A549 (cell line): ENCODE measurements at regions not wholly inside any gene's neighbourhood (a gene's known extent, or its start where the extent isn't known, plus 50 kb on each side); places are given as distances from the start of the nearest gene placed in this dataset.

Experiments used
- ATAC-seq, 2 experiments: fragments of 200-7000 bp in 1 of 2; fragments of >200 bp in 1 of 2; cut with Nextera tagmentation in 1 of 2; cut with Tn5 transposase in 1 of 2; 3 replicates each; pipeline versions ENCODE4 v1.8.0 to v1.9.1; 2018 to 2020; ENCODE audit warnings: mild to moderate bottlenecking in 1 of 2, moderate library complexity in 1 of 2
- CTCF ChIA-PET: fragments of 300-600 bp; sonication (Branson Sonifier 250); formaldehyde crosslinking; extraction: SDS; loops from one replicate; lab custom pipeline; 2021; ENCODE audit warnings: antibody characterized with exemption, inconsistent platforms; lab: Yijun Ruan, JAX
- POLR2A ChIA-PET: fragments of 350-600 bp; formaldehyde crosslinking; extraction: SDS; loops from one replicate; lab custom pipeline; 2021; ENCODE audit warnings: antibody characterized with exemption, inconsistent platforms; lab: Yijun Ruan, JAX
- DNase-seq, 2 experiments: peaks; one replicate each; pipeline versions ENCODE4 v3.0.0 to v3.0.0-alpha.2; 2011 to 2016; ENCODE audit warnings: low read depth in 1 of 2, low spot score in 1 of 2
- FAIRE-seq: peaks from 2 replicates; lab custom pipeline; 2011; peaks lifted over from hg19 to GRCh38; lab: Jason Lieb, UNC
- H3K27ac ChIP-seq, 2 experiments: fragments of >200 bp; sonication (Bioruptor Twin); formaldehyde crosslinking; 3 replicates each; pipeline ENCODE4 v1.5.1; 2016 to 2017
- H3K4me1 ChIP-seq: fragments of >200 bp; sonication (Bioruptor Twin); formaldehyde crosslinking; 3 replicates; pipeline ENCODE4 v1.6.1; 2016
- H3K4me2 ChIP-seq: fragments of >200 bp; sonication (Bioruptor Twin); formaldehyde crosslinking; 3 replicates; pipeline ENCODE4 v1.6.1; 2016
- H3K4me3 ChIP-seq: fragments of >200 bp; sonication (Bioruptor Twin); formaldehyde crosslinking; 3 replicates; pipeline ENCODE4 v1.5.1; 2016
- H3K9me3 ChIP-seq: fragments of >200 bp; sonication (Bioruptor Twin); formaldehyde crosslinking; 3 replicates; pipeline ENCODE4 v1.6.1; 2016
- BHLHE40 ChIP-seq: IDR thresholded peaks from 2 replicates; pipeline ENCODE4 v1.6.1; 2012; ENCODE audit warnings: low read depth, low read length, inconsistent platforms
- CBX8 ChIP-seq: fragments of 200-600 bp; sonication (generic); IDR thresholded peaks from 2 replicates; pipeline ENCODE4 v1.6.1; 2016
- CEBPB ChIP-seq, 2 experiments: fragments of >200 bp in 1 of 2; sonication (Bioruptor Twin) in 1 of 2; formaldehyde crosslinking in 1 of 2; IDR thresholded peaks; 2 replicates each; pipeline ENCODE4 v1.6.1; 2012 to 2016
- CHD2 ChIP-seq: fragments of 150-350 bp; IDR thresholded peaks from 2 replicates; pipeline ENCODE4 v1.6.1; 2014; ENCODE audit warnings: low read length; ENCODE audit not compliant: partially characterized antibody
- EP300 ChIP-seq, 2 experiments: fragments of >200 bp; sonication (Bioruptor Twin); formaldehyde crosslinking; IDR thresholded peaks; 2 replicates in 1 of 2; 3 replicates in 1 of 2; pipeline ENCODE4 v1.6.1; 2016 to 2017
- ESRRA ChIP-seq: fragments of 150-350 bp; IDR thresholded peaks from 2 replicates; pipeline ENCODE4 v1.6.1; 2014; ENCODE audit warnings: mild to moderate bottlenecking, low read length, borderline replicate concordance
- FOSL2 ChIP-seq, 2 experiments: fragments of 450-650 bp in 1 of 2; fragments of >200 bp in 1 of 2; sonication (Bioruptor Twin) in 1 of 2; formaldehyde crosslinking; IDR thresholded peaks; 2 replicates each; pipeline versions ENCODE4 v1.5.0 to v1.6.1; 2016 to 2020; ENCODE audit warnings: mild to moderate bottlenecking in 1 of 2, moderate library complexity in 1 of 2
- GATA3 ChIP-seq: IDR thresholded peaks from 2 replicates; pipeline ENCODE4 v1.6.1; 2012; ENCODE audit warnings: borderline replicate concordance
- HOXA7 ChIP-seq: fragments of 250-450 bp; sonication (Bioruptor Pico); IDR thresholded peaks from 2 replicates; pipeline ENCODE4 v1.5.0; 2020; ENCODE audit warnings: mild to moderate bottlenecking, moderate library complexity
- HOXB13 ChIP-seq: fragments of 250-450 bp; sonication (Bioruptor Pico); IDR thresholded peaks from 2 replicates; pipeline ENCODE4 v1.5.0; 2020; ENCODE audit warnings: low read depth, mild to moderate bottlenecking, moderate library complexity
- JUNB ChIP-seq: fragments of >200 bp; sonication (Bioruptor Twin); formaldehyde crosslinking; IDR thresholded peaks from 2 replicates; pipeline ENCODE4 v1.6.1; 2016
- KDM1A ChIP-seq: fragments of 200-600 bp; sonication (generic); IDR thresholded peaks from 2 replicates; pipeline ENCODE4 v1.6.1; 2016; ENCODE audit warnings: low read depth, mild to moderate bottlenecking
- MAZ ChIP-seq: fragments of 150-350 bp; IDR thresholded peaks from 2 replicates; pipeline ENCODE4 v1.6.1; 2014; ENCODE audit warnings: antibody characterized with exemption, low read depth, low read length, borderline replicate concordance
- MYC ChIP-seq: IDR thresholded peaks from 2 replicates; pipeline ENCODE4 v1.6.1; 2012; ENCODE audit warnings: mild to moderate bottlenecking, inconsistent platforms, low read length, improper control_type of control experiment, borderline replicate concordance
- POLR2A ChIP-seq: IDR thresholded peaks from 2 replicates; pipeline ENCODE4 v1.6.1; 2012; ENCODE audit warnings: mild to moderate bottlenecking, low read length
- POLR2AphosphoS2 ChIP-seq: conservative IDR thresholded peaks from 2 replicates; pipeline ENCODE4 v1.6.1; 2012; ENCODE audit warnings: low read length, improper control_type of control experiment, inconsistent platforms
- SREBF2 ChIP-seq: fragments of 450-650 bp; IDR thresholded peaks from 2 replicates; pipeline ENCODE4 v1.6.1; 2014; ENCODE audit warnings: mild to moderate bottlenecking, moderate library complexity
- TP53 ChIP-seq: fragments of 250-450 bp; sonication (Bioruptor Pico); IDR thresholded peaks from 2 replicates; pipeline ENCODE4 v1.5.0; 2021; ENCODE audit warnings: mild to moderate bottlenecking, moderate library complexity
- ZFP36 ChIP-seq: fragments of 450-650 bp; IDR thresholded peaks from 2 replicates; pipeline ENCODE4 v1.6.1; 2014; ENCODE audit warnings: borderline replicate concordance; ENCODE audit not compliant: partially characterized antibody
- ZNF302 ChIP-seq: fragments of 250-450 bp; sonication (Bioruptor Pico); IDR thresholded peaks from 2 replicates; pipeline ENCODE4 v1.9.0; 2021; ENCODE audit warnings: inconsistent platforms, mild to moderate bottlenecking, moderate library complexity
- WGBS: methylation state at CpG from one replicate; pipeline ENCODE4 v1.1.6; 2017; ENCODE audit errors: missing lambda C conversion rate; 5-methylcytosine and 5-hydroxymethylcytosine counted together
- TF ChIP-seq, protein P1 (sequence below): fragments of 150-350 bp; IDR thresholded peaks from 2 replicates; pipeline ENCODE4 v1.6.1; 2014; ENCODE audit warnings: low read depth, mild to moderate bottlenecking, low read length
- TF ChIP-seq, protein P2 (sequence below): fragments of >200 bp; sonication (Bioruptor Twin); formaldehyde crosslinking; IDR thresholded peaks from 3 replicates; pipeline ENCODE4 v1.5.1; 2016
- TF ChIP-seq, protein P3 (sequence below): fragments of >200 bp; sonication (Bioruptor Twin); formaldehyde crosslinking; IDR thresholded peaks from 3 replicates; pipeline ENCODE4 v1.6.1; 2016
- TF ChIP-seq, protein P4 (sequence below): IDR thresholded peaks from 2 replicates; pipeline ENCODE4 v1.6.1; 2012
- TF ChIP-seq, protein P5 (sequence below): fragments of 250-450 bp; sonication (Bioruptor Pico); IDR thresholded peaks from 2 replicates; pipeline ENCODE4 v1.5.0; 2020; ENCODE audit warnings: low read depth, mild to moderate bottlenecking, moderate library complexity

DNA sequence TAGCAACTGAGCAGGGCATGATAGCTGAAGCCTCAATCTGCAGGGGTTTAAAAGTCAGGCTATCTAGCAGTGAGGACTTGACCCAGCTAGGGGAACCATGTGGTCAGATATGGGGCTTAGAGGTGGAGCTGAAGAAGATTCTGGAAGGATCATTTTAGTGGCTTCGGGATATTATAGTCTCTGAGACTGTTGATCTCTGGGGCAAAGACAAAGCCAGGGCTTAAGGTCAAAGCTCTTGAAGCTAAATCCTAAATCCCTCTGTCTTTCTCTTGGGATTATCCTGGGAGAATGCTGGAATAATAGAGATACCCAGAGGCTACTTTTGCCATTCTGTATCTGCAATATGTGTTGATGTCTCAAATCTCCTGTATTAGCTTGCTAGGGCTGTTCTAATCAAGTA lies 132.2 kb downstream of the DHX35 start (continued):
- TF ChIP-seq, protein P1, sequence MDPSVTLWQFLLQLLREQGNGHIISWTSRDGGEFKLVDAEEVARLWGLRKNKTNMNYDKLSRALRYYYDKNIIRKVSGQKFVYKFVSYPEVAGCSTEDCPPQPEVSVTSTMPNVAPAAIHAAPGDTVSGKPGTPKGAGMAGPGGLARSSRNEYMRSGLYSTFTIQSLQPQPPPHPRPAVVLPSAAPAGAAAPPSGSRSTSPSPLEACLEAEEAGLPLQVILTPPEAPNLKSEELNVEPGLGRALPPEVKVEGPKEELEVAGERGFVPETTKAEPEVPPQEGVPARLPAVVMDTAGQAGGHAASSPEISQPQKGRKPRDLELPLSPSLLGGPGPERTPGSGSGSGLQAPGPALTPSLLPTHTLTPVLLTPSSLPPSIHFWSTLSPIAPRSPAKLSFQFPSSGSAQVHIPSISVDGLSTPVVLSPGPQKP: no peak
- TF ChIP-seq, protein P2, sequence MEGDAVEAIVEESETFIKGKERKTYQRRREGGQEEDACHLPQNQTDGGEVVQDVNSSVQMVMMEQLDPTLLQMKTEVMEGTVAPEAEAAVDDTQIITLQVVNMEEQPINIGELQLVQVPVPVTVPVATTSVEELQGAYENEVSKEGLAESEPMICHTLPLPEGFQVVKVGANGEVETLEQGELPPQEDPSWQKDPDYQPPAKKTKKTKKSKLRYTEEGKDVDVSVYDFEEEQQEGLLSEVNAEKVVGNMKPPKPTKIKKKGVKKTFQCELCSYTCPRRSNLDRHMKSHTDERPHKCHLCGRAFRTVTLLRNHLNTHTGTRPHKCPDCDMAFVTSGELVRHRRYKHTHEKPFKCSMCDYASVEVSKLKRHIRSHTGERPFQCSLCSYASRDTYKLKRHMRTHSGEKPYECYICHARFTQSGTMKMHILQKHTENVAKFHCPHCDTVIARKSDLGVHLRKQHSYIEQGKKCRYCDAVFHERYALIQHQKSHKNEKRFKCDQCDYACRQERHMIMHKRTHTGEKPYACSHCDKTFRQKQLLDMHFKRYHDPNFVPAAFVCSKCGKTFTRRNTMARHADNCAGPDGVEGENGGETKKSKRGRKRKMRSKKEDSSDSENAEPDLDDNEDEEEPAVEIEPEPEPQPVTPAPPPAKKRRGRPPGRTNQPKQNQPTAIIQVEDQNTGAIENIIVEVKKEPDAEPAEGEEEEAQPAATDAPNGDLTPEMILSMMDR: no peak

DNA sequence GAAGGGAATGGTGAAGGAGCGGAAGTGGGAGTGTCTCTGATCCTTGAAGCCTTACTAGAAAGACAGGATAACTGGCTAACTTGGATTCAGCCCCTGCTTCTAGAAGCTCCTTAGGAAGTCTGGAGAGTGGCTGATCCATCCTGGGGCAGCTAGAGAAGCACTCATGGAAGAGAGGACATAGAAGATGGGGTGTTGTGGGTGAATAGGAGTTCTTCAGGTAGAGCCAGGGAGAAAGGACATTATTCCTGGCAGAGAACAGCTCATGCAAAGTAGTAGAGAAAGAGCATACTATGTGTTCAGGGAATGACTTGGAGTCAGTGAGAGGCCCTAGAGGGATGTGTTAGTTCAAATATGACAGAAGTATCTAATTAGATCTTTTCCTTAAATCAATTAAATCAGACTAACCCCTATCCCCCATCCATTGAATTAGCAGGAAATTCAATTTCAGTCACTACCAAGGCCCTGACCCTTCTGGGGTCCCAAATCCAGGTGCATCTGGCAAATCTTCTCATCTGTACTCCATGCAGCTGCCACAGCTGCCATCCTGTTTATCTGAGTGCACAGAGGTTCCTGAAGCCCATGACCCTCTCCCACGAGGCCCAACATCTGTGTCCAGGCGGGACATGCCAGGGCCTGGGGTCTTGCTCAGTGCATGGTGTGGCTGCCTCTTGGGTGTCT lies 130.7 kb downstream of the DHX35 start:
- CTCF ChIA-PET: interaction anchor here (0.8 to 4.8 kb wide), 5 partner anchors 11 to 43 kb away, joined by 3 to 23 read pairs (median 6); no protein-coding TSS in a partner anchor
- Histone ChIP-seq H3K4me1 (no peaks in the 10 kb centered on the region), H3K9me3 (no peaks in the 10 kb centered on the region), H3K4me3 (no peak overlapping the region), H3K4me2 (no peak overlapping the region), H3K27ac (no peak overlapping the region)
- FAIRE-seq (no peak), ATAC-seq (no peak), DNase-seq (no peak)
- TF ChIP-seq CEBPB (IDR thresholded peaks at IDR 0.05): no peak
- TF ChIP-seq FOSL2 (IDR thresholded peaks at IDR 0.05): no peak
- TF ChIP-seq FOSL2 (CRISPR knock-in tag; IDR thresholded peaks at IDR 0.05): no peak
- TF ChIP-seq, protein P3, sequence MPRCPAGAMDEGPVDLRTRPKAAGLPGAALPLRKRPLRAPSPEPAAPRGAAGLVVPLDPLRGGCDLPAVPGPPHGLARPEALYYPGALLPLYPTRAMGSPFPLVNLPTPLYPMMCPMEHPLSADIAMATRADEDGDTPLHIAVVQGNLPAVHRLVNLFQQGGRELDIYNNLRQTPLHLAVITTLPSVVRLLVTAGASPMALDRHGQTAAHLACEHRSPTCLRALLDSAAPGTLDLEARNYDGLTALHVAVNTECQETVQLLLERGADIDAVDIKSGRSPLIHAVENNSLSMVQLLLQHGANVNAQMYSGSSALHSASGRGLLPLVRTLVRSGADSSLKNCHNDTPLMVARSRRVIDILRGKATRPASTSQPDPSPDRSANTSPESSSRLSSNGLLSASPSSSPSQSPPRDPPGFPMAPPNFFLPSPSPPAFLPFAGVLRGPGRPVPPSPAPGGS: no peak
- TF ChIP-seq, protein P4, sequence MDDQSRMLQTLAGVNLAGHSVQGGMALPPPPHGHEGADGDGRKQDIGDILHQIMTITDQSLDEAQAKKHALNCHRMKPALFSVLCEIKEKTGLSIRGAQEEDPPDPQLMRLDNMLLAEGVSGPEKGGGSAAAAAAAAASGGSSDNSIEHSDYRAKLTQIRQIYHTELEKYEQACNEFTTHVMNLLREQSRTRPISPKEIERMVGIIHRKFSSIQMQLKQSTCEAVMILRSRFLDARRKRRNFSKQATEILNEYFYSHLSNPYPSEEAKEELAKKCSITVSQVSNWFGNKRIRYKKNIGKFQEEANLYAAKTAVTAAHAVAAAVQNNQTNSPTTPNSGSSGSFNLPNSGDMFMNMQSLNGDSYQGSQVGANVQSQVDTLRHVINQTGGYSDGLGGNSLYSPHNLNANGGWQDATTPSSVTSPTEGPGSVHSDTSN: no peak
- TF ChIP-seq HOXB13 (CRISPR knock-in tag): no peak
- no peak for TF ChIP-seq EP300 (IDR thresholded peaks at IDR 0.05)
- TF ChIP-seq ESRRA: no peak
- no peak for TF ChIP-seq CBX8
- TF ChIP-seq KDM1A: no peak
- TF ChIP-seq MAZ: no peak
- TF ChIP-seq CHD2: no peak
- no peak for TF ChIP-seq POLR2AphosphoS2
- no peak for TF ChIP-seq GATA3
- 36% methylated on average over 3 of the region's 3 CpGs for WGBS
- POLR2A ChIA-PET: no interaction called here

DNA sequence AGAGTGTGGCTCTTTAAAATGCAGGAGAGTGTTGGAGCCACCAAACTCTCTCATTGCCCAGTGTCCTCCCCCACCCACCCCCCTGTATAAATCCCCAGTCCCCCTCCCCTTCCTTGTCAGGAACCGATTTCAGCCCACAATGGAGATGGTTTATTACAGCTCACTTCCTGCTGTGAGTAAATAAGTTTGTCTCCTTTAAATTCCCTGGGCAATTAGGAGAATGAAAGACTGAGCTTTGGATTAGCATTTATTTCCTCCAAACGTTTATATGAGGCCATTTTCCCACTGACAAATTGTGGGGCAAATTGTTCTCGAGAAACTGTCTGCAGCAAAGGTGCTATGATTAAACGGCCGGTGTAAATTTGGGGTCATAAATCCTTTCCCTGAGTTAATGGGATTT lies 128.8 kb downstream of the DHX35 start:
- H3K9me3 ChIP-seq: no peaks in the 10 kb centered on the region
- POLR2A ChIA-PET: no interaction called here
- no peak overlapping the region for H3K4me2 ChIP-seq
- ATAC-seq: no peak
- no peak for DNase-seq
- H3K4me3 ChIP-seq: no peak overlapping the region
- no peak overlapping the region for H3K27ac ChIP-seq
- CTCF ChIA-PET: interaction anchor here (4.8 to 17.5 kb wide), 2 partner anchors 9 to 39 kb away, joined by 23 to 332 read pairs; no protein-coding TSS in a partner anchor
- H3K4me1 ChIP-seq: no peaks in the 10 kb centered on the region
- no peak for FAIRE-seq
- WGBS: 32% methylated on average over 5 of the region's 5 CpGs
- TF ChIP-seq ZFP36 (no peak), MYC (no peak), JUNB (no peak), MAZ (no peak), BHLHE40 (no peak), TP53 (CRISPR knock-in tag) (no peak), HOXA7 (CRISPR knock-in tag) (no peak), ZNF302 (no peak), POLR2A (no peak), SREBF2 (no peak)
- TF ChIP-seq, protein P2: no peak
- TF ChIP-seq, protein P5, sequence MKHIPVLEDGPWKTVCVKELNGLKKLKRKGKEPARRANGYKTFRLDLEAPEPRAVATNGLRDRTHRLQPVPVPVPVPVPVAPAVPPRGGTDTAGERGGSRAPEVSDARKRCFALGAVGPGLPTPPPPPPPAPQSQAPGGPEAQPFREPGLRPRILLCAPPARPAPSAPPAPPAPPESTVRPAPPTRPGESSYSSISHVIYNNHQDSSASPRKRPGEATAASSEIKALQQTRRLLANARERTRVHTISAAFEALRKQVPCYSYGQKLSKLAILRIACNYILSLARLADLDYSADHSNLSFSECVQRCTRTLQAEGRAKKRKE: no peak
